GM19468 (cell line): ENCODE measurements at regions not wholly inside any gene's neighbourhood (a gene's known extent, or its start where the extent isn't known, plus 50 kb on each side); places are given as distances from the start of the nearest gene placed in this dataset.

Experiments used
- ATAC-seq: cut with Tn5 transposase; IDR thresholded peaks from one replicate; pipeline ENCODE4 v1.9.1; 2021; ENCODE audit warnings: mild to moderate bottlenecking, moderate library complexity, moderate number of reproducible peaks; ENCODE audit not compliant: unreplicated experiment; ENCODE audit errors: extremely low read depth

- ATAC-seq, result no peak
Observed at GRCh38 chr18:39746201-39746600, 2180.6 kb upstream of the CELF4 start.

GRCh38 chr18:39743463-39743862 is 2177.9 kb upstream of the CELF4 start:
- ATAC-seq, result no peak

GRCh38 chr18:39741755-39742466 is 2176.3 kb upstream of the CELF4 start:
- ATAC-seq, result no peak

- no peak for ATAC-seq
Observed at GRCh38 chr18:39737869-39738268, 2172.3 kb upstream of the CELF4 start.

GRCh38 chr18:39732918-39733317 is 2167.3 kb upstream of the CELF4 start:
- ATAC-seq, result no peak

- no peak for ATAC-seq
Observed at GRCh38 chr18:39730606-39731005, 2165.0 kb upstream of the CELF4 start.

GRCh38 chr18:39724652-39725051 is 2159.1 kb upstream of the CELF4 start:
- ATAC-seq, result no peak

GRCh38 chr18:39721712-39722111 is 2156.1 kb upstream of the CELF4 start:
- ATAC-seq, result no peak

GRCh38 chr18:39713961-39714360 is 2148.4 kb upstream of the CELF4 start:
- ATAC-seq, result no peak

GRCh38 chr18:39711701-39712100 is 2146.1 kb upstream of the CELF4 start:
- ATAC-seq, result no peak

GRCh38 chr18:39705362-39705761 is 2139.8 kb upstream of the CELF4 start:
- ATAC-seq, result no peak

- ATAC-seq, result no peak
Observed at GRCh38 chr18:39702888-39703287, 2137.3 kb upstream of the CELF4 start.

- ATAC-seq, result no peak
Observed at GRCh38 chr18:39701839-39702238, 2136.2 kb upstream of the CELF4 start.

GRCh38 chr18:39701055-39701783 is 2135.6 kb upstream of the CELF4 start:
- no peak for ATAC-seq

- ATAC-seq, result no peak
Observed at GRCh38 chr18:39699340-39699964, 2133.9 kb upstream of the CELF4 start.

GRCh38 chr18:39698436-39698835 is 2132.8 kb upstream of the CELF4 start:
- ATAC-seq, result no peak

- ATAC-seq, result no peak
Observed at GRCh38 chr18:39693359-39693758, 2127.8 kb upstream of the CELF4 start.

- no peak for ATAC-seq
Observed at GRCh38 chr18:39692367-39693015, 2126.9 kb upstream of the CELF4 start.

- ATAC-seq, result no peak
Observed at GRCh38 chr18:39685303-39685902, 2119.8 kb upstream of the CELF4 start.

GRCh38 chr18:39681061-39681460 is 2115.5 kb upstream of the CELF4 start:
- ATAC-seq, result no peak
